GM23338 (cell line): ENCODE measurements at regions not wholly inside any gene's neighbourhood (a gene's known extent, or its start where the extent isn't known, plus 50 kb on each side); places are given as distances from the start of the nearest gene placed in this dataset.

ENCODE experiments used
- ATAC-seq: fragments of 200-7000 bp; cut with Tn5 transposase; 3 replicates; pipeline ENCODE4 v1.9.1; 2020
- DNase-seq: peaks from one replicate; pipeline ENCODE4 v3.0.0-alpha.2; 2015; ENCODE audit warnings: low spot score
- H2AFZ ChIP-seq: fragments of 200-600 bp; sonication (generic); 2 replicates; pipeline ENCODE4 v1.8.0; 2016; ENCODE audit warnings: antibody characterized with exemption, mild to moderate bottlenecking, moderate library complexity
- H3F3A ChIP-seq: fragments of 200-600 bp; sonication (generic); replicated peaks from 2 replicates; pipeline ENCODE4 v1.8.0; 2017; ENCODE audit warnings: antibody characterized with exemption, mixed run types, low read depth
- H3K27ac ChIP-seq: fragments of 200-600 bp; sonication (generic); 2 replicates; pipeline ENCODE4 v1.6.1; 2016; ENCODE audit warnings: low read depth
- H3K27me3 ChIP-seq: fragments of 200-600 bp; sonication (generic); 2 replicates; pipeline ENCODE4 v1.8.0; 2016; ENCODE audit warnings: mild to moderate bottlenecking, mixed run types, moderate library complexity; ENCODE audit not compliant: insufficient read depth
- H3K36me3 ChIP-seq: fragments of 200-600 bp; sonication (generic); 2 replicates; pipeline ENCODE4 v1.8.0; 2016; ENCODE audit warnings: mild to moderate bottlenecking; ENCODE audit not compliant: insufficient read depth
- H3K4me1 ChIP-seq: fragments of 200-600 bp; sonication (generic); 2 replicates; pipeline ENCODE4 v1.8.0; 2016; ENCODE audit warnings: mild to moderate bottlenecking, moderate library complexity; ENCODE audit not compliant: insufficient read depth
- H3K4me2 ChIP-seq: fragments of 200-600 bp; sonication (generic); 2 replicates; pipeline ENCODE4 v1.7.1; 2017; ENCODE audit warnings: mixed run types
- H3K4me3 ChIP-seq: fragments of 200-600 bp; sonication (generic); 2 replicates; pipeline ENCODE4 v1.6.1; 2016; ENCODE audit warnings: mixed run types
- H3K79me2 ChIP-seq: fragments of 200-600 bp; sonication (generic); replicated peaks from 2 replicates; pipeline ENCODE4 v1.8.0; 2017; ENCODE audit warnings: mild to moderate bottlenecking; ENCODE audit not compliant: insufficient read depth
- H3K9me2 ChIP-seq: fragments of 200-600 bp; sonication (generic); 2 replicates; pipeline ENCODE4 v1.8.0; 2017; ENCODE audit not compliant: insufficient read depth
- H4K20me1 ChIP-seq: fragments of 200-600 bp; sonication (generic); replicated peaks from 2 replicates; pipeline ENCODE4 v1.8.0; 2017; ENCODE audit warnings: mild to moderate bottlenecking; ENCODE audit not compliant: insufficient read depth
- H3K27ac Mint-ChIP-seq: 2 replicates; pipeline ENCODE4 v1.8.0; 2020; ENCODE audit warnings: inconsistent platforms, mild to moderate bottlenecking, moderate library complexity, mixed read lengths
- H3K27me3 Mint-ChIP-seq: 3 replicates; pipeline ENCODE4 v1.8.0; 2022; ENCODE audit warnings: low read depth, mild to moderate bottlenecking, moderate library complexity, mixed read lengths, inconsistent platforms; ENCODE audit not compliant: insufficient read depth, poor library complexity
- H3K36me3 Mint-ChIP-seq: 3 replicates; pipeline ENCODE4 v1.8.0; 2021; ENCODE audit warnings: low read depth, mild to moderate bottlenecking, inconsistent platforms, moderate library complexity, mixed read lengths
- H3K4me1 Mint-ChIP-seq: 3 replicates; pipeline ENCODE4 v1.8.0; 2020; ENCODE audit warnings: mild to moderate bottlenecking, inconsistent platforms, mixed read lengths
- H3K4me3 Mint-ChIP-seq: 3 replicates; pipeline ENCODE4 v1.8.0; 2021; ENCODE audit warnings: moderate library complexity, mild to moderate bottlenecking, inconsistent platforms, mixed read lengths
- H3K9me3 Mint-ChIP-seq: 3 replicates; pipeline ENCODE4 v1.8.0; 2020; ENCODE audit warnings: moderate library complexity, mild to moderate bottlenecking, inconsistent platforms, mixed read lengths
- CREB1 ChIP-seq: fragments of 250-450 bp; sonication (Bioruptor Pico); IDR thresholded peaks from 2 replicates; pipeline ENCODE4 v1.5.0; 2020; ENCODE audit warnings: low read depth, mild to moderate bottlenecking, moderate library complexity
- CTCF ChIP-seq, 2 experiments: fragments of 200-600 bp in 1 of 2; sonication (generic) in 1 of 2; conservative IDR thresholded peaks; 2 replicates each; pipeline versions ENCODE4 v1.5.1 to v1.6.1; 2016 to 2017; ENCODE audit warnings: antibody characterized with exemption in 2 of 2, low read depth in 2 of 2, mild to moderate bottlenecking in 2 of 2, moderate library complexity in 1 of 2
- ETS1 ChIP-seq: IDR thresholded peaks from 2 replicates; pipeline ENCODE4 v1.6.1; 2016; ENCODE audit warnings: antibody characterized with exemption
- EZH2 ChIP-seq: fragments of 200-600 bp; sonication (generic); IDR thresholded peaks from one replicate; pipeline ENCODE4 v1.8.0; 2017; ENCODE audit warnings: antibody characterized with exemption, mild to moderate bottlenecking, low read depth; ENCODE audit not compliant: unreplicated experiment
- EZH2phosphoT487 ChIP-seq: fragments of 200-600 bp; sonication (generic); IDR thresholded peaks from one replicate; pipeline ENCODE4 v1.8.1; 2018; ENCODE audit warnings: antibody characterized with exemption; ENCODE audit not compliant: unreplicated experiment
- NANOG ChIP-seq: IDR thresholded peaks from 2 replicates; pipeline ENCODE4 v1.6.1; 2016; ENCODE audit warnings: antibody characterized with exemption, borderline replicate concordance
- POLR2AphosphoS5 ChIP-seq: IDR thresholded peaks from 2 replicates; pipeline ENCODE4 v1.6.1; 2016; ENCODE audit warnings: antibody characterized with exemption, low read depth
- REST ChIP-seq: IDR thresholded peaks from one replicate; pipeline ENCODE4 v1.6.1; 2018; ENCODE audit warnings: antibody characterized with exemption; ENCODE audit not compliant: unreplicated experiment
- STAT1 ChIP-seq: IDR thresholded peaks from one replicate; pipeline ENCODE4 v1.6.1; 2016; ENCODE audit warnings: antibody characterized with exemption; ENCODE audit not compliant: unreplicated experiment
- ZNF114 ChIP-seq: fragments of 250-450 bp; sonication (Bioruptor Pico); IDR thresholded peaks from 2 replicates; pipeline ENCODE4 v1.5.0; 2020; ENCODE audit warnings: mild to moderate bottlenecking, moderate library complexity
- ZNF331 ChIP-seq: fragments of 250-450 bp; sonication (Bioruptor Pico); IDR thresholded peaks from 2 replicates; pipeline ENCODE4 v1.5.0; 2020; ENCODE audit warnings: low read depth, mild to moderate bottlenecking, moderate library complexity
- ZNF462 ChIP-seq: fragments of 250-450 bp; sonication (Bioruptor Pico); IDR thresholded peaks from 2 replicates; pipeline ENCODE4 v1.5.0; 2020; ENCODE audit warnings: mild to moderate bottlenecking, moderate library complexity

GRCh38 chrX:116318672-116319071, 117.7 kb upstream of the SLC6A14 start:
- H3K9me2 ChIP-seq = no peaks in the 10 kb centered on the region
- TF ChIP-seq ETS1 = no peak
- no peak for TF ChIP-seq ZNF114 (CRISPR knock-in tag)
- TF ChIP-seq CREB1 (CRISPR knock-in tag) = no peak
- TF ChIP-seq STAT1 = no peak
- no peak for TF ChIP-seq EZH2phosphoT487
- TF ChIP-seq CTCF (conservative IDR thresholded peaks at IDR 0.05; ENCODE audit: low read depth in 2 of 2) = no peak
- no peak for TF ChIP-seq EZH2
- TF ChIP-seq POLR2AphosphoS5 = no peak
- no peak for TF ChIP-seq REST
- no peak for TF ChIP-seq ZNF331
- no peak for TF ChIP-seq ZNF462
- no peak for TF ChIP-seq NANOG
- no peaks in the 10 kb centered on the region for H3K36me3 ChIP-seq
- H3K79me2 ChIP-seq = no peaks in the 10 kb centered on the region
- Mint-ChIP-seq H3K9me3 (no peaks in the 10 kb centered on the region), H3K27ac (no peak overlapping the region), H3K4me1 (no peaks in the 10 kb centered on the region; the same call in 2 of the 3 replicates), H3K4me3 (no peak overlapping the region), H3K36me3 (no peaks in the 10 kb centered on the region), H3K27me3 (no peaks in the 10 kb centered on the region)
- no peaks in the 10 kb centered on the region for H4K20me1 ChIP-seq
- H3K27me3 ChIP-seq = no peaks in the 10 kb centered on the region
- H3K4me2 ChIP-seq = no peak overlapping the region
- DNase-seq = no peak
- ATAC-seq = no peak
- no peak overlapping the region for H2AFZ ChIP-seq
- no peaks in the 10 kb centered on the region for H3F3A ChIP-seq
- no peak overlapping the region for H3K27ac ChIP-seq
- H3K4me3 ChIP-seq = no peak overlapping the region
- no peaks in the 10 kb centered on the region for H3K4me1 ChIP-seq
